K562 (cell line): ENCODE measurements at regions not wholly inside any gene's neighbourhood (a gene's known extent, or its start where the extent isn't known, plus 50 kb on each side); places are given as distances from the start of the nearest gene placed in this dataset.

Source experiments
- ATAC-seq: fragments of 200-7000 bp; cut with Tn5 transposase; 3 replicates; pipeline ENCODE4 v1.9.1; 2020; ENCODE audit warnings: moderate library complexity
- BruUV-seq: library from RNA; stranded (reverse); fragments of 400-500 nt; replicated peaks from 2 replicates; lab custom pipeline; 2021; lab: Mats Ljungman, UMichigan
- CTCF ChIA-PET: fragments of 300-600 bp; formaldehyde crosslinking; extraction: SDS; loops from one replicate; lab custom pipeline; 2021; ENCODE audit warnings: low intra/inter-chr PET ratio; lab: Yijun Ruan, JAX
- POLR2A ChIA-PET: fragments of 300-600, 350-650 bp; sonication (Branson Sonifier 250); formaldehyde crosslinking; extraction: SDS; loops from one replicate; lab custom pipeline; 2021; ENCODE audit warnings: antibody characterized with exemption, inconsistent platforms; lab: Yijun Ruan, JAX
- DNase-seq, 4 experiments: peaks; one replicate each; pipeline versions ENCODE4 v3.0.0 to v3.0.0-alpha.2; 2011 to 2018; ENCODE audit warnings: low spot score in 3 of 4, mixed read lengths in 3 of 4; ENCODE audit errors: extremely low read depth in 1 of 4
- FAIRE-seq: peaks from 2 replicates; lab custom pipeline; 2011; peaks lifted over from hg19 to GRCh38; lab: Jason Lieb, UNC
- H2AFZ ChIP-seq: 2 replicates; pipeline ENCODE4 v1.6.0; 2011; ENCODE audit warnings: low read depth, low read length, control low read depth, inconsistent platforms
- H3K27ac ChIP-seq: fragments of 200-600 bp; 3 replicates; pipeline ENCODE4 v1.8.0; 2011; ENCODE audit warnings: low read depth, mild to moderate bottlenecking, control low read depth, inconsistent platforms, low read length, moderate library complexity, mixed read lengths; ENCODE audit errors: extremely low read depth
- H3K27me3 ChIP-seq, 2 experiments: fragments of 300-600 bp in 1 of 2; 2 replicates in 1 of 2; 3 replicates in 1 of 2; pipeline versions ENCODE4 v1.6.0 to v1.8.0; 2011; ENCODE audit warnings: inconsistent platforms in 2 of 2, low read length in 2 of 2, mild to moderate bottlenecking in 1 of 2, mixed read lengths in 1 of 2, moderate library complexity in 1 of 2; ENCODE audit not compliant: control insufficient read depth in 2 of 2, insufficient read depth in 2 of 2
- H3K36me3 ChIP-seq: fragments of 300-600 bp; 3 replicates; pipeline ENCODE4 v1.8.0; 2011; ENCODE audit warnings: mild to moderate bottlenecking, low read length, inconsistent platforms; ENCODE audit not compliant: control insufficient read depth, insufficient read depth
- H3K4me1 ChIP-seq, 2 experiments: fragments of 200-600 bp in 1 of 2; replicated peaks in 1 of 2; 2 replicates in 1 of 2; 3 replicates in 1 of 2; pipeline versions ENCODE4 v1.5.1 to v1.8.0; 2011; ENCODE audit warnings: inconsistent platforms in 2 of 2, low read length in 2 of 2, mild to moderate bottlenecking in 1 of 2, mixed read lengths in 1 of 2, moderate library complexity in 1 of 2; ENCODE audit not compliant: control insufficient read depth in 2 of 2, insufficient read depth in 2 of 2
- H3K4me2 ChIP-seq: 2 replicates; pipeline ENCODE4 v1.6.1; 2011; ENCODE audit warnings: low read length, control low read depth, inconsistent platforms, mixed read lengths; ENCODE audit not compliant: insufficient read depth
- H3K4me3 ChIP-seq: fragments of 200-600 bp; sonication (generic), shearing (Covaris generic); 2 replicates; pipeline ENCODE4 v1.5.1; 2016; ENCODE audit warnings: control low read depth, inconsistent platforms
- H3K79me2 ChIP-seq: fragments of 200-600 bp; 3 replicates; pipeline ENCODE4 v1.8.0; 2011; ENCODE audit warnings: low read length, inconsistent platforms; ENCODE audit not compliant: control insufficient read depth, insufficient read depth
- H3K9ac ChIP-seq, 2 experiments: 2 replicates each; pipeline versions ENCODE4 v1.6.0 to v1.6.1; 2011; ENCODE audit warnings: low read depth in 2 of 2, low read length in 2 of 2, control low read depth in 1 of 2, inconsistent platforms in 1 of 2, mild to moderate bottlenecking in 1 of 2, mixed read lengths in 1 of 2; ENCODE audit not compliant: insufficient read depth in 1 of 2
- H3K9me1 ChIP-seq: one replicate; pipeline ENCODE4 v1.6.0; 2011; ENCODE audit warnings: inconsistent platforms, mild to moderate bottlenecking, low read length, moderate library complexity; ENCODE audit not compliant: control insufficient read depth, insufficient read depth
- H3K9me3 ChIP-seq: replicated peaks from 2 replicates; pipeline ENCODE4 v1.5.1; 2011; ENCODE audit warnings: low read depth, low read length, inconsistent platforms; ENCODE audit not compliant: control insufficient read depth, insufficient read depth
- H4K20me1 ChIP-seq: replicated peaks from 2 replicates; pipeline ENCODE4 v1.6.1; 2011; ENCODE audit warnings: low read length, inconsistent platforms, mixed read lengths; ENCODE audit not compliant: control insufficient read depth, insufficient read depth
- ARID2 ChIP-seq: fragments of 450-650 bp; IDR thresholded peaks from 2 replicates; pipeline ENCODE4 v1.6.1; 2017; ENCODE audit warnings: antibody characterized with exemption, mild to moderate bottlenecking
- BACH1 ChIP-seq: fragments of 200-800 bp; sonication (Bioruptor generic); IDR thresholded peaks from 2 replicates; pipeline ENCODE4 v1.6.1; 2016; ENCODE audit warnings: missing genetic modification characterization, missing compliant biosample characterization
- BRCA1 ChIP-seq, 2 experiments: fragments of 450-650 bp in 1 of 2; sonication (generic) in 1 of 2; formaldehyde crosslinking in 1 of 2; IDR thresholded peaks; 2 replicates each; pipeline versions ENCODE4 v1.5.0 to v1.6.1; 2017 to 2020; ENCODE audit warnings: mild to moderate bottlenecking in 1 of 2, missing genetic modification reagents in 1 of 2
- CBFA2T3 ChIP-seq: fragments of 450-650 bp; IDR thresholded peaks from 2 replicates; pipeline ENCODE4 v1.6.1; 2017
- ELF2 ChIP-seq: fragments of 250-450 bp; sonication (Bioruptor Pico); IDR thresholded peaks from 2 replicates; pipeline ENCODE4 v1.5.0; 2021; ENCODE audit warnings: mild to moderate bottlenecking
- FOXA1 ChIP-seq: fragments of 450-650 bp; IDR thresholded peaks from 2 replicates; pipeline ENCODE4 v1.6.1; 2016; ENCODE audit warnings: mild to moderate bottlenecking, borderline replicate concordance
- FOXJ3 ChIP-seq: sonication (generic); formaldehyde crosslinking; IDR thresholded peaks from 2 replicates; pipeline ENCODE4 v1.4.0; 2020; ENCODE audit warnings: mild to moderate bottlenecking, missing genetic modification reagents
- GABPA ChIP-seq: fragments of 200-800 bp; sonication (Bioruptor generic); conservative IDR thresholded peaks from 2 replicates; pipeline ENCODE4 v1.6.1; 2016; ENCODE audit warnings: low read depth, missing genetic modification characterization, missing compliant biosample characterization
- NFIC ChIP-seq: fragments of 450-650 bp; IDR thresholded peaks from 2 replicates; pipeline ENCODE4 v1.6.1; 2017; ENCODE audit warnings: mild to moderate bottlenecking, inconsistent platforms
- PHF20 ChIP-seq: fragments of 450-650 bp; IDR thresholded peaks from 2 replicates; pipeline ENCODE4 v1.6.1; 2018; ENCODE audit not compliant: partially characterized antibody
- SIRT6 ChIP-seq: IDR thresholded peaks from one replicate; pipeline ENCODE4 v1.6.1; 2012; ENCODE audit warnings: low read depth, mild to moderate bottlenecking, control low read depth, inconsistent platforms, low read length, moderate library complexity
- SPI1 ChIP-seq: IDR thresholded peaks from 2 replicates; pipeline ENCODE4 v1.6.1; 2011; ENCODE audit warnings: low read depth, low read length, control low read depth, borderline replicate concordance
- TSC22D4 ChIP-seq: fragments of 450-650 bp; IDR thresholded peaks from 2 replicates; pipeline ENCODE4 v1.6.1; 2016; ENCODE audit warnings: missing genetic modification characterization, missing biosample characterization, control low read depth
- WGBS: fragments of 100-300 bp; shearing (Covaris generic); methylation state at CpG from one replicate; pipeline ENCODE4 v1.1.6; 2016; ENCODE audit warnings: low coverage, mixed read lengths; ENCODE audit not compliant: insufficient coverage; ENCODE audit errors: missing lambda C conversion rate; 5-methylcytosine and 5-hydroxymethylcytosine counted together
- in situ Hi-C: fragments of 300-500 bp; cut with MboI; formaldehyde crosslinking; loops from 4 replicates; pipeline ENCODE4 v1.15.0; 2018; ENCODE audit warnings: inconsistent platforms, mixed read lengths
- intact Hi-C: fragments of 100-400 bp; cut with micrococcal nuclease; formaldehyde crosslinking; loops from 2 replicates; pipeline ENCODE4 v1.14.2; 2022
- TF ChIP-seq, protein P1 (sequence below): sonication (generic); formaldehyde crosslinking; IDR thresholded peaks from 2 replicates; pipeline ENCODE4 v1.8.0; 2022; ENCODE audit warnings: mild to moderate bottlenecking, missing genetic modification reagents, borderline replicate concordance
- TF ChIP-seq, protein P2 (sequence below): fragments of 250-450 bp; sonication (Bioruptor Pico); IDR thresholded peaks from 2 replicates; pipeline ENCODE4 v1.8.0; 2021; ENCODE audit warnings: borderline replicate concordance, mild to moderate bottlenecking, moderate library complexity; ENCODE audit not compliant: poor library complexity, severe bottlenecking
- TF ChIP-seq, protein P3 (sequence below): sonication (generic); formaldehyde crosslinking; IDR thresholded peaks from 2 replicates; pipeline ENCODE4 v1.9.0; 2022; ENCODE audit warnings: mild to moderate bottlenecking, missing genetic modification reagents
- TF ChIP-seq, protein P4 (sequence below): fragments of 450-650 bp; IDR thresholded peaks from 2 replicates; pipeline ENCODE4 v1.6.1; 2016; ENCODE audit warnings: low read depth, mild to moderate bottlenecking, moderate library complexity
- TF ChIP-seq, protein P5 (sequence below), 2 experiments: fragments of 200-800 bp in 1 of 2; sonication (Bioruptor generic) in 1 of 2; sonication (generic) in 1 of 2; formaldehyde crosslinking in 1 of 2; IDR thresholded peaks in 1 of 2; conservative IDR thresholded peaks in 1 of 2; 2 replicates each; pipeline versions ENCODE4 v1.5.0 to v1.6.1; 2016 to 2020; ENCODE audit warnings: missing compliant biosample characterization in 1 of 2, missing genetic modification characterization in 1 of 2, missing genetic modification reagents in 1 of 2

DNA sequence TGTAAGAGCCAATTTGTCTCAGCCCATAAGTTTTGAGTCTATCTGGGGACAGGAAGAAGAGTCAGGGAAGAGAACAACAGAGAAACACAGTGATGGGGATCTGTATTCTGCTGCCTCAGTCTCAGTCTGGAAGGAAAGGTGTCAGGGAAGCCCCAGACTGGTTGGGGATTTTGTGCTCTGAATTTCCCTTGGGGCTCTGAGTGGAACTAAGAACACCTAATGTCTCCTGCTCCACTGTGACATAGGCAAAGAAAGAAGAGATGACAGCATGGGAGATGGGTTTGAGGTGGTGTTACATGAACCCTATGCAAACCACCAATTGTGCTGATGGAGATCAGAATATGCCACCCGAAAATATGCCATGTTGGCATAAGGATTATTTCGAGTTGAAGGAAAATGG, 139.5 kb upstream of the MYLIP start:
- CTCF ChIA-PET: no interaction called here
- DNase-seq (no peak), FAIRE-seq (no peak)
- BruUV-seq: no TSS peak
- no peak overlapping the region for H3K4me2 ChIP-seq
- in situ Hi-C loops (no loop called here), intact Hi-C loops (no loop called here)
- H4K20me1 ChIP-seq: no peaks in the 10 kb centered on the region
- no peak overlapping the region for H3K9ac ChIP-seq
- H3K27ac ChIP-seq: no peak overlapping the region
- no peaks in the 10 kb centered on the region for H3K9me3 ChIP-seq
- WGBS: 33% methylated on average over 2 of the region's 2 CpGs
- peaks cover 3 to 33% of the 10 kb centered on the region in 2 experiments; a peak in 4 of 5 replicates for H3K4me1 ChIP-seq
- no peaks in the 10 kb centered on the region for H3K79me2 ChIP-seq
- no peak overlapping the region for H3K4me3 ChIP-seq
- TF ChIP-seq SPI1 (no peak), NFIC (no peak), PHF20 (no peak), ELF2 (CRISPR knock-in tag) (no peak), ARID2 (no peak), FOXJ3 (CRISPR knock-in tag) (no peak), GABPA (tag) (no peak), BACH1 (no peak), TSC22D4 (no peak), CBFA2T3 (no peak), FOXA1 (no peak), SIRT6 (no peak), BRCA1 (IDR thresholded peaks at IDR 0.05) (no peak), BRCA1 (CRISPR knock-in tag; IDR thresholded peaks at IDR 0.05) (no peak)
- TF ChIP-seq, protein P1, sequence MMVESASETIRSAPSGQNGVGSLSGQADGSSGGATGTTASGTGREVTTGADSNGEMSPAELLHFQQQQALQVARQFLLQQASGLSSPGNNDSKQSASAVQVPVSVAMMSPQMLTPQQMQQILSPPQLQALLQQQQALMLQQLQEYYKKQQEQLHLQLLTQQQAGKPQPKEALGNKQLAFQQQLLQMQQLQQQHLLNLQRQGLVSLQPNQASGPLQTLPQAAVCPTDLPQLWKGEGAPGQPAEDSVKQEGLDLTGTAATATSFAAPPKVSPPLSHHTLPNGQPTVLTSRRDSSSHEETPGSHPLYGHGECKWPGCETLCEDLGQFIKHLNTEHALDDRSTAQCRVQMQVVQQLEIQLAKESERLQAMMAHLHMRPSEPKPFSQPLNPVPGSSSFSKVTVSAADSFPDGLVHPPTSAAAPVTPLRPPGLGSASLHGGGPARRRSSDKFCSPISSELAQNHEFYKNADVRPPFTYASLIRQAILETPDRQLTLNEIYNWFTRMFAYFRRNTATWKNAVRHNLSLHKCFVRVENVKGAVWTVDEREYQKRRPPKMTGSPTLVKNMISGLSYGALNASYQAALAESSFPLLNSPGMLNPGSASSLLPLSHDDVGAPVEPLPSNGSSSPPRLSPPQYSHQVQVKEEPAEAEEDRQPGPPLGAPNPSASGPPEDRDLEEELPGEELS (CRISPR knock-in tag): no peak
- TF ChIP-seq, protein P2, sequence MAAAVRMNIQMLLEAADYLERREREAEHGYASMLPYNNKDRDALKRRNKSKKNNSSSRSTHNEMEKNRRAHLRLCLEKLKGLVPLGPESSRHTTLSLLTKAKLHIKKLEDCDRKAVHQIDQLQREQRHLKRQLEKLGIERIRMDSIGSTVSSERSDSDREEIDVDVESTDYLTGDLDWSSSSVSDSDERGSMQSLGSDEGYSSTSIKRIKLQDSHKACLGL (CRISPR knock-in tag): no peak
- TF ChIP-seq, protein P3, sequence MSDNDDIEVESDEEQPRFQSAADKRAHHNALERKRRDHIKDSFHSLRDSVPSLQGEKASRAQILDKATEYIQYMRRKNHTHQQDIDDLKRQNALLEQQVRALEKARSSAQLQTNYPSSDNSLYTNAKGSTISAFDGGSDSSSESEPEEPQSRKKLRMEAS: no peak
- TF ChIP-seq, protein P4, sequence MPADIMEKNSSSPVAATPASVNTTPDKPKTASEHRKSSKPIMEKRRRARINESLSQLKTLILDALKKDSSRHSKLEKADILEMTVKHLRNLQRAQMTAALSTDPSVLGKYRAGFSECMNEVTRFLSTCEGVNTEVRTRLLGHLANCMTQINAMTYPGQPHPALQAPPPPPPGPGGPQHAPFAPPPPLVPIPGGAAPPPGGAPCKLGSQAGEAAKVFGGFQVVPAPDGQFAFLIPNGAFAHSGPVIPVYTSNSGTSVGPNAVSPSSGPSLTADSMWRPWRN: no peak
- TF ChIP-seq, protein P5, sequence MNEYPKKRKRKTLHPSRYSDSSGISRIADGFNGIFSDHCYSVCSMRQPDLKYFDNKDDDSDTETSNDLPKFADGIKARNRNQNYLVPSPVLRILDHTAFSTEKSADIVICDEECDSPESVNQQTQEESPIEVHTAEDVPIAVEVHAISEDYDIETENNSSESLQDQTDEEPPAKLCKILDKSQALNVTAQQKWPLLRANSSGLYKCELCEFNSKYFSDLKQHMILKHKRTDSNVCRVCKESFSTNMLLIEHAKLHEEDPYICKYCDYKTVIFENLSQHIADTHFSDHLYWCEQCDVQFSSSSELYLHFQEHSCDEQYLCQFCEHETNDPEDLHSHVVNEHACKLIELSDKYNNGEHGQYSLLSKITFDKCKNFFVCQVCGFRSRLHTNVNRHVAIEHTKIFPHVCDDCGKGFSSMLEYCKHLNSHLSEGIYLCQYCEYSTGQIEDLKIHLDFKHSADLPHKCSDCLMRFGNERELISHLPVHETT (CRISPR knock-in tag; conservative IDR thresholded peaks at IDR 0.05 in 1 of 2, IDR thresholded peaks at IDR 0.05 in 1 of 2): no peak
- TF ChIP-seq, all 486 proteins: peak for 0
- no peaks in the 10 kb centered on the region for H3K27me3 ChIP-seq
- no peaks in the 10 kb centered on the region for H3K36me3 ChIP-seq
- POLR2A ChIA-PET: no interaction called here
- H2AFZ ChIP-seq: no peak overlapping the region
- H3K9me1 ChIP-seq: no peaks in the 10 kb centered on the region
- no peak for ATAC-seq
